ENCODE measurements at regions not wholly inside any gene's neighbourhood (a gene's known extent, or its start where the extent isn't known, plus 50 kb on each side); places are given as distances from the start of the nearest gene placed in this dataset.

- POLR2A ChIA-PET = no interaction called here
- H3K27ac Mint-ChIP-seq = no peak overlapping the region
- no peak overlapping the region for H3K4me3 Mint-ChIP-seq
- H3K4me1 Mint-ChIP-seq = no peaks in the 10 kb centered on the region
- TF ChIP-seq CTCF (IDR thresholded peaks at IDR 0.05) = no peak
- peaks cover 2% of the 10 kb centered on the region for H3K9me3 Mint-ChIP-seq
- intact Hi-C loops (cut with micrococcal nuclease) = no loop called here
- no peaks in the 10 kb centered on the region for H3K36me3 Mint-ChIP-seq (ENCODE audit: low read depth)
- ATAC-seq (ENCODE audit: low read depth) = no peak
- H3K27me3 Mint-ChIP-seq = no peaks in the 10 kb centered on the region
- CTCF ChIA-PET = no interaction called here
- no peak for DNase-seq
Observed at GRCh38 chr6:51137777-51138176, 319.1 kb downstream of the TFAP2B start.

- TF ChIP-seq CTCF (IDR thresholded peaks at IDR 0.05) = no peak
- Mint-ChIP-seq H3K27ac (no peak overlapping the region), H3K36me3 (ENCODE audit: low read depth) (no peaks in the 10 kb centered on the region), H3K27me3 (no peaks in the 10 kb centered on the region), H3K4me3 (no peak overlapping the region), H3K4me1 (no peaks in the 10 kb centered on the region), H3K9me3 (no peaks in the 10 kb centered on the region)
- CTCF ChIA-PET = no interaction called here
- no peak for ATAC-seq (ENCODE audit: low read depth)
- no peak for DNase-seq
- POLR2A ChIA-PET = no interaction called here
- intact Hi-C loops (cut with micrococcal nuclease) = no loop called here
Observed at GRCh38 chr6:51139950-51140385, 321.3 kb downstream of the TFAP2B start.

GRCh38 chr6:51141080-51141479, 322.4 kb downstream of the TFAP2B start:
- Mint-ChIP-seq H3K36me3 (ENCODE audit: low read depth) (no peaks in the 10 kb centered on the region), H3K9me3 (no peaks in the 10 kb centered on the region), H3K27ac (no peak overlapping the region), H3K4me3 (no peak overlapping the region), H3K4me1 (no peaks in the 10 kb centered on the region), H3K27me3 (no peaks in the 10 kb centered on the region)
- TF ChIP-seq CTCF (IDR thresholded peaks at IDR 0.05) = no peak
- CTCF ChIA-PET = no interaction called here
- ATAC-seq (ENCODE audit: low read depth) = no peak
- POLR2A ChIA-PET = no interaction called here
- no peak for DNase-seq
- intact Hi-C loops (cut with micrococcal nuclease) = no loop called here

GRCh38 chr6:51147756-51148155, 329.1 kb downstream of the TFAP2B start:
- CTCF ChIA-PET = no interaction called here
- no peak overlapping the region for H3K4me3 Mint-ChIP-seq
- POLR2A ChIA-PET = no interaction called here
- H3K27ac Mint-ChIP-seq = no peak overlapping the region
- H3K4me1 Mint-ChIP-seq = no peaks in the 10 kb centered on the region
- no peaks in the 10 kb centered on the region for H3K9me3 Mint-ChIP-seq
- intact Hi-C loops (cut with micrococcal nuclease) = no loop called here
- TF ChIP-seq CTCF (IDR thresholded peaks at IDR 0.05) = no peak
- no peak for DNase-seq
- H3K27me3 Mint-ChIP-seq = no peaks in the 10 kb centered on the region
- ATAC-seq (ENCODE audit: low read depth) = no peak
- no peaks in the 10 kb centered on the region for H3K36me3 Mint-ChIP-seq (ENCODE audit: low read depth)

- Mint-ChIP-seq H3K9me3 (peaks cover 2% of the 10 kb centered on the region), H3K27ac (no peak overlapping the region), H3K4me1 (no peaks in the 10 kb centered on the region), H3K27me3 (no peaks in the 10 kb centered on the region), H3K4me3 (no peak overlapping the region), H3K36me3 (ENCODE audit: low read depth) (no peaks in the 10 kb centered on the region)
- TF ChIP-seq CTCF (IDR thresholded peaks at IDR 0.05) = no peak
- ChIA-PET CTCF (no interaction called here), POLR2A (no interaction called here)
- DNase-seq (no peak), ATAC-seq (ENCODE audit: low read depth) (no peak)
- intact Hi-C loops (cut with micrococcal nuclease) = no loop called here
Observed at GRCh38 chr6:51152594-51152993, 333.9 kb downstream of the TFAP2B start.
